Transverse colon (tissue), 4 donors: ENCODE measurements at regions not wholly inside any gene's neighbourhood (a gene's known extent, or its start where the extent isn't known, plus 50 kb on each side); places are given as distances from the start of the nearest gene placed in this dataset.

ENCODE experiments used
- EP300 ChIP-seq: sonication (generic); formaldehyde crosslinking; IDR thresholded peaks from one replicate; pipeline ENCODE4 v1.6.1; 2017; ENCODE audit warnings: antibody characterized with exemption, low read depth
- POLR2A ChIP-seq: fragments of 450-650 bp; IDR thresholded peaks from one replicate; pipeline ENCODE4 v1.6.1; 2016; ENCODE audit warnings: antibody characterized with exemption, mild to moderate bottlenecking, moderate library complexity
- POLR2AphosphoS5 ChIP-seq, 3 donors: sonication (generic); formaldehyde crosslinking; IDR thresholded peaks; one replicate each; pipeline ENCODE4 v1.6.1; 2016; ENCODE audit warnings: antibody characterized with exemption in 3 of 3
- TF ChIP-seq, protein P1 (sequence below), 5 experiments: fragments of 200-600 bp in 3 of 5; fragments of 450-650 bp in 2 of 5; sonication (generic) in 3 of 5; IDR thresholded peaks; 1 replicate in 2 of 5; 2 replicates in 3 of 5; pipeline ENCODE4 v1.5.1; 2016 to 2017; ENCODE audit warnings: antibody characterized with exemption in 5 of 5, inconsistent platforms in 3 of 5, mild to moderate bottlenecking in 2 of 5, moderate library complexity in 1 of 5

DNA sequence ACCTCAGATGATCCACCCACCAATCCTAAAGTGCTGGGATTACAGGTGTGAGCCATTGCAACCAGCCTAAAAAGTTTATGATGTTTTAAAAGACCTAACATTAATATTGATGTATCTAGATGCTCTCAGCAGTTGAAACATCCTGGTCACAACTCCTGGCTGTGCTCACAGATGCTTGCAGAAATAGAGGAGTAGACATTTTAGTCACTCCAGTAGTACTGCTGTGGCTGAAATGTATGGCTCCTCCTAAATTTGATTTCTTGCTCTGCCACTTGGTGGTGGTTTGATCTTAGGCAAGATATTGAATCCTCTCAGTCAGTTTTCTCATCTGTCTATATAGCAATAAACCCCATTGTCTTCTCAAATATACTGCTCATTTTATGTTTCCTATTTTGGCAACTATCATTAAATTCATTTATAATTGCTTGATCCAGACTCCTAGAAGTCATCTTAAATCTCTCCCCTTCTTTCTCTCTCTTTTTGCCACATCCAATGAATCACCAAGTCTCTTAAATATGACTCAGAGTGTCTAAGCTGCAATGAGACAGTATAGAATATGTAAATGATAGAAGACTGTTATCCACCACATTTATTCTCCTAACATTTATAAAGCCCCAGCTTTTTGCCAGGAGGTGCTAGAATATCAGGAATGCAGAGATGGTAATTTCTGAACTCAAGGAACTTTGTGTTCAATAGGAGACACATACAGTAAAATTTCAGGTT is 78.1 kb upstream of the NRBF2 start:
- TF ChIP-seq, protein P1, sequence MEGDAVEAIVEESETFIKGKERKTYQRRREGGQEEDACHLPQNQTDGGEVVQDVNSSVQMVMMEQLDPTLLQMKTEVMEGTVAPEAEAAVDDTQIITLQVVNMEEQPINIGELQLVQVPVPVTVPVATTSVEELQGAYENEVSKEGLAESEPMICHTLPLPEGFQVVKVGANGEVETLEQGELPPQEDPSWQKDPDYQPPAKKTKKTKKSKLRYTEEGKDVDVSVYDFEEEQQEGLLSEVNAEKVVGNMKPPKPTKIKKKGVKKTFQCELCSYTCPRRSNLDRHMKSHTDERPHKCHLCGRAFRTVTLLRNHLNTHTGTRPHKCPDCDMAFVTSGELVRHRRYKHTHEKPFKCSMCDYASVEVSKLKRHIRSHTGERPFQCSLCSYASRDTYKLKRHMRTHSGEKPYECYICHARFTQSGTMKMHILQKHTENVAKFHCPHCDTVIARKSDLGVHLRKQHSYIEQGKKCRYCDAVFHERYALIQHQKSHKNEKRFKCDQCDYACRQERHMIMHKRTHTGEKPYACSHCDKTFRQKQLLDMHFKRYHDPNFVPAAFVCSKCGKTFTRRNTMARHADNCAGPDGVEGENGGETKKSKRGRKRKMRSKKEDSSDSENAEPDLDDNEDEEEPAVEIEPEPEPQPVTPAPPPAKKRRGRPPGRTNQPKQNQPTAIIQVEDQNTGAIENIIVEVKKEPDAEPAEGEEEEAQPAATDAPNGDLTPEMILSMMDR (IDR thresholded peaks at IDR 0.05): no peak
- TF ChIP-seq POLR2A (no peak), POLR2AphosphoS5 (IDR thresholded peaks at IDR 0.05) (no peak), EP300 (no peak)
